Activated T-helper 9 cell treated with anti-CD3 and anti-CD28 coated beads, Interleukin-2, amount 50 U/mL, for 16 hours (primary cell): ENCODE measurements at regions not wholly inside any gene's neighbourhood (a gene's known extent, or its start where the extent isn't known, plus 50 kb on each side); places are given as distances from the start of the nearest gene placed in this dataset.
"Not testable (repeated sequence)": the region's sequence is repeated elsewhere in the genome, so short reads cannot be mapped to it uniquely, and the experiment has no call there.

Experiments
- DNase-seq: peaks from one replicate; pipeline ENCODE4 v3.0.0-alpha.2; 2020; ENCODE audit warnings: low read depth

DNA sequence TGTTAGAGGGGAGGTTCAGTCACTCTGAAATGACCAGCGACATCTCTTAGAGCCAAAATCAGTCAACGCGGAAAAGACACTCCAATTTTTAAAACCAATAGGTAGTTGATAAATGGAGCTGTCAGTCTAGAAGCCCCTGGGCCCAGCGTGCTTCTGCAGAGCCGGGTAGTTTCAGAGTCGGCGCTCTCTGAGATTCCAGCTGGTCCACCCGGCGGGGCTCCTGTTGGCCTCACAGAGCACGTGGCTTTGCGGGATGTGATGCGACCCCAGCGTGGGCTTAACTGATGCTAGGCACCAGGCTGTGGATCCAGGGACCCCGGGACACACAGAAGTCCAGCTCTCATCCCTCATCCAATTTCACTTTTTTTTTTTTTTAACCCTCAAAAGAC lies 245.9 kb downstream of the BCL2L11 start:
- not testable (repeated sequence) for DNase-seq

DNA sequence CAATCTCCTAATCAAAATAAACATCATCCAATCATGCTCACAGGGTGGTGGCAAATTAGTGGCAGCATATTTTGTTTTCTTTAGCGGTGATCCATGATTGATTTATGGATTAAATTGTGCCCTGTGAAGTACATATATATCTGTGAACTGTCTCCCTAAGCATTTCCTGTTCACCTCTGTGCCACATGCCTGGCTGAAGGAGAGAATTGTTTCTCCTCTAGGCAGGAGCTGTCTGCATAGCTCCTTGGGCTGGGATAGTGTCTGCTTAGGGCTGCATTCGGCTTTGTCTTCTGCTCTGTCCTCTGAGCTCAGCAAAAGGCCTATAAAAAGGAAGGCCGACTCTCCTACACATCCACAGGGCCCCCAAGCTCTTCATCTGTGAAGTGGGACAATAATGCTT lies 246.4 kb downstream of the BCL2L11 start:
- DNase-seq: not testable (repeated sequence)

DNA sequence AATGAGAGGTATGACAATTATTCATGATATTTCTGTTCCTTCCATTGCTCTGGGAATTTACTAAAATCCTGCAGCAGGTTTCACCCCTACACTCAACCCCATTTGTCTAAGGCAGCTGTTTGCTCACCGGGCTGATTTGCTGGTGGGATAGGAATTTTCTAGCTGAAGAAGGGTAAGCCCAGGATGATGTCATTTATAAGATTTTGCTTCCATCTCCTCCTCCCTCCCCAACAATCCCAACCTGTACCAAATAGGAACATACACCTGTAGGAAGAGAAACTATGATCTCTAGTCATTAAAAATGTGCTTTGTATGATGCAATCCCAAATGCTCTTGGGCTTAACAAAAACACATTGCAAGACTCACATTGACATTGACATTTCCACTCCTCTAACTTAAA lies 247.2 kb downstream of the BCL2L11 start:
- DNase-seq: not testable (repeated sequence)

DNA sequence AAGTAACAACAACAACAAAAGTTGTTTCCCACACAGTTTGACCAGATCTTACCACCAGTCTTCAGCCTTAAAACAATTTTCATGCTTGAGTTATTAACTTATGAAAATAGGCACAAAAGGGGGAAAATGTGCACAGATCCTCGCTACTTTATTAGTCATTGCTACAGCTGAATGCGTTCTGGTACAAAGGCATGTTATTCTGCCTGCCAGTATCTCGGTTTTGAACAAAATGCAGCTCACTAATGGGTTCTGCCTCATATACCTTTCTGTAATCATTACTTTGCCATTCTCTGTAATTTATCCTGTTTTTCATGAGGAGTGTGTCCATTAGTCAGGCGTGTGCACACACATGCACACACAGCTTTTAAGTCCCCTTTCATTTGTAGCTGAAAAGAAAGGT lies 247.6 kb downstream of the BCL2L11 start:
- not testable (repeated sequence) for DNase-seq

DNA sequence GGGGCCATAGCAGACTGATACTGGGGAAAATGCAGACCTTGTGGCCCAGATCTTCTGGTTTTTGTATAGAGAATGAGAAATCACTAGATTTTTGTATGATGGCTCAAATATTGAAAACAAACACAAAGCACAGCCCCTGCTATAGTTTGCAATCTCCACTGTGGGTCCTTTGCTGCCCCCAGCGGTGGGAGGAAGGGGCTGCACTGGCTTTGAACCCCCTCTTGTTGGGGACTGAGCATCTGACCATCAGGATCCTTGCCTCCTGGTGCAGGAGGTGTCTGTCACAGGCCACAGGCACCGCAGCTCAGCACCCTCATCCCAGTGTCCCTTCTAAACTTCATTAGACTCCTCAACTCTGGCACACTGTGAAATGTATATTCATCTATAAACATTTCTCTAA lies 252.3 kb downstream of the BCL2L11 start:
- not testable (repeated sequence) for DNase-seq

DNA sequence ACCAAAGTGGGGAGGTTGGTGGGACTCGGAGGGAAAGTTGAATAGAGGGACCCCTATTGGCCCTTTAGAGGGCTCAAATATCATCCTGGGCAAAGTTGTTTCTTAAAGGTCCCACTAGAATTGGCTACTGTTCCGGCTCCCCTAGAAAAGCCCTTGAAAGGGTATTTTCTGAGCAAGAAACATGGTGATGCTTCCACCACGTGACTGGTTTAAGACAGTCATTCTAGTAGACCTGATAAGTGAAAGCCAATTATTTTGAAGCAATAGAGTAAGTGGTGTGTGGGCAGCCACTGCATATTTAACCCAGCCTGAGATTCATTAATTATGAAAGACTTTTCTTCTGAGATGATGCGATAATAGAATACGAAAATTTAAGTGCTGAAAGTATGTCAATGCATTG lies 253.3 kb downstream of the BCL2L11 start:
- DNase-seq: not testable (repeated sequence)

DNA sequence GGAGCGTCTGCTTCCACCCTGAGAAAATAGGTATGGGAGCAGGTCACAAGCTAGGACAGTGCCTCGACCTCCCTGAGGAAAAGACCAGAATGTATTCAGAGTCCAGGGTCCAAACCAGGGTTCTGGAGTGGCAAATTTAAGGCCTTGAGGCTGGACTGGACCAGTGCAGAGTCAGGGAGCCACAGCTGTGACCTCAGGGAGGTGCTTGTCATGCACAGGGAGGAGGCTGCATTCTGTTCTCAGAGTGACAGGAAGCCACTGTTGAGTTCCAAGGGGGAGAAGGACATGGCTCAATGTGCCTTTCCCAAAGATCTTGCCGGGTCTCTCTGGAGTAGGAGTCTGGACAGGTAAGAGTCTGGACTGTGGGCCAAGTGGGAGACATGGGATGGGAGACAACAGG lies 254.0 kb downstream of the BCL2L11 start:
- not testable (repeated sequence) for DNase-seq

DNA sequence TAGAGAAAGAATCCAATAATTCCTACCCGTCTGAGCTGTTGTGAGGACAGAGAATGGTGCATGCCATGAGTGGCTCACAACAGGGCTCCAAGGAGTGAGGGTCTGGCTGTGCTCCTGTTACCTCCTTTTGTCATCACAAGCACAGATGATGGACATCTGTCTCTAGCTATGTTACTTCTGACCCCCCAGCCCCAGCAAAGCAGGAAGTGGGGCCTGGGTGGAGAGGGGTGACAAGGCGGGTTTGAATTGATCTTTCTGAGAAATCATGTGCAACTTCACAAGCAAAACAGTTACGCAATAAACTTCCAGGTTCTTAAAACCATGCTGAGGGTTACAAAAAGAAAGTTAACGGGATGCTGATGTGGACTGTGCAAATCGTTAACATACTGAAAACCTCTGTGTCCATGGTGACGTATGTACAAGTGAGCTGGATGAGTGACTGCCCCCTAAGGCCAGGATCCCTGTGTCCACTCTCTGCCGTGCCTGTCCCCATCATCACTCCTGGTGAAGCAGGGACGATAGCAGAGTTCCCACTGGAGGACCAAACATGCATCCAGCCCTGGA lies 254.7 kb downstream of the BCL2L11 start:
- not testable (repeated sequence) for DNase-seq

DNA sequence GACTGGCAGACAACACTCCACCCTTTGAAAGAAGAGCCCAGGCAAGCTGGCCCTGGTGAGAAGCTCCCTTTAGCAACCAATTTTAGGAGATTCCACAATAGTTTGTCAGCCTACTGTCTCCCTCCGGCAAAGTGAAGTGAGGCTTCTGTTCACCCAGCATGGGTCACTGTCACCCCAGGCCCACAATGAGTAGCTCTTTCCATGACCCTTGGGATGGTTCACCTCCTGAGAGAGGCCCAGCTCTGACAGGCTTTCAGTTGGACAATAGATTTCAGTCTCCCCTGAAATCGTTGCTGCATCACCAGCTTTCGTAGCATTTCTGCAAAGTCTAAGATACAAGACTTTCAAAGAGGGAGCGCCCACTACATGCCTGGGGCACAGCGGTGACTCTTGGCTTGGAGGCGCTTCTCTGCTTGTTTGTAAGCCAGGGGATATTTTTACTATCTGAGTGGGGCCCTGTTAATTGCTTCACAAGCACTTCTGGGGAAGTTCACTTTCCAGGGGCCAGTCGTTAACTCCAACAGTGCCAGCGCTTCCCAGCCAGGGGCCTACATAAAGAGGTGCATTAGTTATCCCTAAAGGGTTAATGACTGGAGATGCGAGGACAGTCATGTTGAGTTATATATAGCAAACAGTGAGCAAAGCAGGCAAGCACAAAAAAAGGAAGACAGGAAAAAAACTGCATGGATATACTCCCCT lies 255.7 kb downstream of the BCL2L11 start:
- not testable (repeated sequence) for DNase-seq

DNA sequence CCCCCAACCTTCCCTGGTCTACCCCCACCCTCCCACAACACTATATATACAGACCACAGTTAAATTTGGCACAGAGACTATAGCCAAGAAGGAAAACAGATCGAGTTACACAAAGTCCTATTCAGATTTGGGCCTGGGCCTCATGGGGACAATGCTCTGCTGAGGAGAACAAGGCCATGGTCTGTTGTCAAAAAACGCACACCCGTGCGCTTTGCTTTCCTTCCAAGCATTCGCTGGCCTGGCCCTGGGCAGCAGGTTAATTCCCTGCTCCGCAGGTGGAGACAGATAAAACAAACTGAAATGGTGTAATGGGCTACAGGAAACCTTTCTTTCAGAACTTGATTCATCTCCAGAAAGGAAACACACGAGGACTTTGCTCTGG lies 256.2 kb downstream of the BCL2L11 start:
- DNase-seq: not testable (repeated sequence)

DNA sequence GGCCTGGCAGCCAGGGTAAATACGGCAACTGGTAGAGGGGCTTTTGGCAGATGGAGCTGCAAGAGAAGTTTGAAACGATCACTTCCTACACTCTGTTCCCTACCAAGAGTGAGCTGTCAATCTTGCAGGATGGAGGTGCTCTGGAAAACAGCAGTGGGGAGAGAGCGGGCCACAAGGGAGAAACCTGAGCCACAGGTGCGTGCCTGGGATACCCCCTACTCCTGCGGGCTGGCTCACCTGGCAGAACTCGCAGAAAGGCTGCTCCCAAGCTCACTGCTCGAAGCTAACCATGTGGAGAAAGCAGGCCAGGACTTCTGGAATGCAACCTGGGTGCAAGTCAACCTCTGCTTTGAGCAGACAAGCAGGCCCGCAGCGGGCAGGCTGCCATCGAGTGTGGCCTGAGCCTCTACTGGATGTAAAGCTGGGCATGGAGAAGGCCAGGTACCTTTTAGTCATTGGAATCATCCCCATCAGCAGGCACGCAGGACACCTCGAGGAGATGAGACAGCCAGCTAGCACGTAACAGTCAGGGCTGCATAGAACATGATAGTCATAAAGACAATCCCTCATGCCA lies 256.8 kb downstream of the BCL2L11 start:
- DNase-seq: not testable (repeated sequence)

DNA sequence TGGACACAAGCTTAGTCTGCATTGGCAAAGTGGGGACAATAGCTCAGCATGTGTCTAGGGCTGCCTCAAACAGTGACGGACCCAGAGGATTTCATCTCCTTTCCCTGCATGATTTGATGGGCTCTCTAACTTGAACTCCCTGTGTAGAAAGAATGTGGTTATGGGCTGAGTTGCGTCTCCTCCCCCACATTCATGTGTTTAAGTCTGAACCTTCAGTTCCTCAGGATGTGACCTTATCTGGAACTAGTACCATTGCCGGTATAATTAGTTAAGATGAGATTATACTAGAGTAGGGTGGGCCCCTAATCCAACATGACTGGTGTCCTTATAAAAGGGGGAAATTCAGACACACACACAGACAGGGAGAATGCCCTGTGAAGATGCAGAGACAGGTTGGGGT lies 257.6 kb downstream of the BCL2L11 start:
- DNase-seq: not testable (repeated sequence)

DNA sequence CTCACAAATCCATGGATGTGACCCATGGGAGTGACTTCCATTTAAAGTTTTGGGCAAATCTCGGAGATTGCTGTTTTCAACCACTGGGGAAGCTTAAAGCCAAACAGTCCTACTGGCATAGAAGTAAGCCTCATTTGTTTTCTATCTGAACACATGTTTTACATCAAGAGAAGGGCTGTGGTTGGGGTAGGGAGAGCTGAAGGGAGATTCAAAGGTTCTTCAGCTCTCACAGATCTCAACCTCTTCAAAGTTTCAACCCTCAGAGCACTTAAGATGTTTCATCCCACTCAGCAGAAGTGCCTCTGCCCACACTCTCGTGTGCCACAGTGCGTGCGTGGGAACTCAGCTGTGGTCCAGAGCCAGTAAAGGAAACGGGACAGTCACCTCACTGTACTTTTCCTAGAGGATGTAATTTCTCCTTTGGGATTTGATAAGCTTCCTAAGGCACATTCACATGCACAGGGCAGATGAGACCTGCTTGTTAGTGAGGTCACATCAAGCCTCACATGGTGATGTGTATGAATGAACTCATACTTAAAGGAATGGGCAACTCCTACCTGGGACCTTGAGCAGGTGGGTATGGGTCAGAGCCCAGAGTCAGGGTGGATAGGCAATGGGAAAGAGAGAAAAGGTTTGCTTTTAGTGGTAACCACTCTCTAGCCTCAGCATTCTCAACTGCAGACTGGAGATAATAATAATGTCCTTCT lies 260.2 kb downstream of the BCL2L11 start:
- DNase-seq: not testable (repeated sequence)

DNA sequence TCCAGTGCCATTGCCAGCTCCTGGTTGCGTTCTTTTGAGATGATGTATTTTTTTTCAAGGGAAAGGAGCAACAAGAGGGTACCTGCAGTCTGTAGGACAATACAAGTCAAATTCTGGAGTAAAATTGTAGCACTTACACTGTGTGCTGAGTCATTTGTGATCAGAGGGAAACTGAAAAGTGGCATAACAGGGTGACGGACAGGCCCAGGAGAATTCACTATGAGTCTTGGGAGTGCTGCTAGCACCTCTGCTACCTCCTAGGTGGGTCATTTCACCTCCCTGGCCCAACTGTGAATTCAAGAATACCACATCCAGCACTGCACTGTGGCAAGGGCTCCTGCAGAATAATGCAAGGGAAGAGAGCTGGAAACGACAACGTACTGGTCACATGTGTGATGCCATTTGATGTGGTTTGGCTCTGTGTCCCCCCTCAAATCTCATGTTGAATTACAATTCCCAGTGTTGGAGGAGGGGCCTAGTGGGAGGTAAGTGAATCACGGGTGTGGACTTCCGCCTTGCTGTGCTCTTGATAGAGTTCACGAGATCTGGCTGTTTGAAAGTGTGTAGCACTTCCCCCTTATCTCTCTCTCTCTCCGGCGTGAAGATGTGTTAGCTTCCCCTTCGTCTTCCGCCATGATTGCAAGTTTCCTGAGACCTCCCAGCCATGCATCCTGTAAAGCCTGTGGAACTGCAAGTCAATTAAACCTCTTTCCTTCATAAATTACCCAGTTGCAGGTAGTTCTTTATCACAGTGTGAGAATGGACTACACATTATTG lies 261.0 kb downstream of the BCL2L11 start:
- DNase-seq: not testable (repeated sequence)

DNA sequence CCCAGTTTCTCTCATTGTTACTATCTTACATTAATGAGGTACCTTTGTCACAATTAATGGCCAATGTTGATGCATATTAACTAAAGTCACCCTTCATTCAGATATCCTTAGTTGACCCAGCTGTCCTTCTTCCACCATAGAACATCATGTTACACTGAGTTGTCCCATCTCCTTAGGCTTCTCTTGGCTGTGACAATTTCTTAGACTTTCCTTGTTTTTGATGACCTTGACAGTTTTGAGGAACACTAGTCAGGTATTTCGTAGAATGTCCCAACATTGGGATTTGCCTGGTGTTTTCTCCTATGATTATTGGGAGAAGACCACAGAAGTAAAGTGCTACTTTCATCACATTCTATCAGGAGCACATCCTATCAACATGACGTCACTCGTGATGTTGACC lies 261.8 kb downstream of the BCL2L11 start:
- not testable (repeated sequence) for DNase-seq

DNA sequence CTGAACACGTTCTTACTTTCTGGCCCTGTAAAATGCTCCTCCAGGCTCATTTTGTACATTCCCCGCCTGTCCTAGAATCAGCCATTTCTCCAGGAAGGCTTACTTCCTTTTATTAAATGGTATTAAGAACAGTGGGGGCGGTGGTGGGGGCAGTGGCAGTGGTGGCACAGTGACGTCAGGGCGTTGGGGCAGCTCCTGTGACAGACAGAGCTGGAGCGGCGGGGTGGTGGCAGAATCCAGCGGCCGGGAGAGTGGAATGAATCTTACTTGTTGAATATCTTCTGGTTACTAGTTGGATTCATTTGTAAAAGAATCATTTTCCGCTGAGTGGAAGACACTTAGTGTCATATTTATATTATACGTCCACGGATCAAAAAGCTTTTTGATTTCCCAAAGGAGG lies 262.6 kb downstream of the BCL2L11 start:
- DNase-seq: not testable (repeated sequence)

DNA sequence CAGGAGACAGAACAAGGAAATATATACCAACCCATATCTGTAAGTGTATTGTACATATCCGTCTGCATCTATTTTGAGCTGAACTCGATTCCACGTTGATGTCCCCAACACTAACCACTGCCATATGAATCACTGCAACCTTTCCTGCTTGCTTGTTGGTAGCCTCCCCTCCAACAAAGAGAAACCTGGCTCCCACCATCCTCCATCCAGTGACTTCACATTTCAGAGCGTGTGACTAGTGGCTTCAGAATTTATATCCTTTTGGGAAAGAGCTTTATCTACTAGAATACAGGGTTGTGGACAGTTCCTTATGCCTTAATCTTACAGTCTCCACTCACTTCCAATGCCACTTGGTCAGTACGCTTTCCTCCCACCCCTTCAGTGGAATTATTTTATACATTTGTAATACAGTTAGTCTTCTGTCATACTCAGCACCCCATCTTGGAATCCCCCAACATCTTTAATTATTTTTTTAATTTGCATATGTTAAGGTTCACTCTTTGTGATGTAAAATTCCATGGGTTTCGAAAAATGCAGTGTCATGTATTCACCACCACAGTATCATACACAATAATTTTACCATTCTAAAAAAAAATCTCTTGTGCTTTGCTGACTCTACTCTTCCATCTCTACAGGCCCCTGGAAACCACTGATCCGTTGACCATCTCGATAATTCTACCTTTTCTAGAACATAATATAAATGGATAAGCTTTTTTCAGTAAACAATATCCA lies 264.7 kb downstream of the BCL2L11 start:
- not testable (repeated sequence) for DNase-seq

DNA sequence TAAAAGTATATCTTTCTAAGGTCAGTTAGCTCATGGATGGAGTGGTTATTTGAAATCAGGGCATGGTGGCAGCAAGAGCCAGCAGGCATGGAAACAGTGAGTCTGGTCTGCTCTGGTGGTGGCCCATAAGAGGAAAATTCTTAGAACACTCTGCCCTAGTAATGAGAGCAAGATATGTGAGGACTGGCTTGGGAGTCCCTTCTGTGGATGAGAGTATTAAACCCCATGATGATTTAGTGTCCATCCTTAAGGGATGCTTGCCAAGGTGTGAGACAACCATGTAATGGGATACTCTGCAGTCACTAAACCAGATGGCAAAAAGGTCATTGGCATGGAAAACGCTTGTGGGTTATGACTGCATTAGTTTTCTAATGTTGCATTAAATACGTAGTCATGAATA lies 269.9 kb downstream of the BCL2L11 start:
- DNase-seq: not testable (repeated sequence)

DNA sequence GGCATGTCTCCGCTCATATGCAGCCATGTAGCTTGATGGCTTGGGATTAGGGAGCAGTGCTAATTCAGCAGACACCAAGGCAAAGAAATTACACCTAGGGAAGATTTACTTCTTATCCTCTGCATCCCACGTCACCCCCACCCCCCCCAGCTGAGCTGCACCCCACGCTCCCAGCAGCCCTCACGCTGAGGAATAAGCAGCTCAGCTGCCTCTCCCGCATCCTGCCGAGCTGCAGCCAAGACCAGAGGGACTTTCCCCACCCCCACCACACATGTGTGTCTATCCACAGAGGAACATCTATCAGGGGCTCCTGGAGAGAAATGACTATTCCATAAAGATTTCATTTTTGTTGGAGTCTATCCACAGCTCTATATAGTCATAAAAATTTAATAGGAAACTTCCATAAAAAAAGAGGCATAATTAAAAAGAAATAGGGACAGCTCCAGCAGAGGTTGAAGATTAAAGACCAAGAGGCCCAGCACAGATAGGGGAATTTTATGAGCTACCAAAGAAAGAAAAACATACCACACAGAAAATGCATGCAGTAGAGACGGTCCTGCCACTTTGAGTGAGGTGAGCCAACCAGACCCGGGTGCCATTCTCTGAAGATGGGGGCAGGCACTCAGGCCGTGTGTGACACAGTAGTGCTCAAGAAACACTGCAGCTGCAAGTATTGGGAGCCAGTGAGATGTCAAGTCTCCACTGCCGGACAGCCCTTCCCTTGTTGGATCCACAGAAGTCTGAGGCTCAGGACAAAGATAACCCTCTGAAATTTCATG lies 274.8 kb downstream of the BCL2L11 start:
- peak; percentile 22 for DNase-seq

DNA sequence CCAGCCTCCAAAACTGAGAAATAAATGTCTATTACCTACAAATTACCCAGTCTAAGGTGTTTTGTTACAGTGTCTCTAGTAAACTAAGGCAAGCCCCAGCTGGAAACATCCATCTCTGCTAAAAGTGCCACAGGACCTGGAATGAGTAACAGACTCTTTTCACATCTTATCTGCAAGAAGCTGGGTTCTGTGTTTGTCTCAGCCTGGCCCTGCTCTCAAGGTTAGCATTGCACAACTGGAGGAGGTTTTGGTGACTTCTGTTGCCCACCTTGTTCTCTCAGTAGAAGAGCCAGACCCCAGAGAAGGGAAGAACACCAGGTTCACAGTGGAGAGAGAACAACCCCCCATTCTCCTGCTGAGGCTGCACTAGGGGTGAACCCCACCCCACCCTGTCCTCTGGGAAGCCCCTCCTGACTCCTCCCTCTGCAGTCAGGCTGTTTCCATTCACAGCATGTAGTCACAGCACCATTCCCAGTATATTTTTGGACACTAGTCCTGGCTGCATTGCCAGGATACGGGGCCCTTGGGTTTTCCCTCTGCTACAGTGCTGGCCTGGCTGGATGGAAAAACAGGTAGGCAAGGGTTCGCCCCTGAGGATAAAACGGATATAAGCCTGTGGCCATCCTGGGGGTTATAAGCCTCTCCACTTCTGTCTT lies 280.0 kb downstream of the BCL2L11 start:
- not testable (repeated sequence) for DNase-seq
